ENCODE measurements at regions not wholly inside any gene's neighbourhood (a gene's known extent, or its start where the extent isn't known, plus 50 kb on each side); places are given as distances from the start of the nearest gene placed in this dataset.

DNA sequence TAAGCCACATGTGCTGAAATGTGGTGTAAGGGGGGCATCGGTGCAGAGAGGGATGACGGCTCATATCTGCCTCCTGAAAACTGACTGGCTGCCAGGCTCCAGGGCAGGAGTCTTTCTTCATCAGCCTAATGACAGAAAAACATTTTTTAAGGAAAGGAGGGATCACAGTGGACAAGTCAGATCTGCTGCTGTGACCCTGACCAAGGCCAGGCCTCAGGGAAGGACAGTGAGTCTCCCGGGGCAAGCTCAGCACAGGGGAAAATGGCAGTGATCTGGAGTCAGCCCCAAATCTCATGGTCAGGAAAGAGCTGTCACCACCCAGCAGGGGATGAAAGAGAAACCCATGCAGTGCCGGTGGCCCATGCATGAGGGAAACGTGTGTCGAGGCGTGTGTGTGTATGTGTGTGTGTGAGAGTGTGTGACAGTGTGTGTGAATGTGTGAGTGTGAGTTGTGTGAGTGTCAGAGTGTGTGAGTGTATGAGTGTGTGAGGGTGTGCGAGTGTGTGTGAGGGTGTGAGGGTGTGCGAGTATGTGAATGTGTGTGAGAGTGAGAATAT is 134.5 kb downstream of the INHBB start (continued):
- TF ChIP-seq, protein P1, sequence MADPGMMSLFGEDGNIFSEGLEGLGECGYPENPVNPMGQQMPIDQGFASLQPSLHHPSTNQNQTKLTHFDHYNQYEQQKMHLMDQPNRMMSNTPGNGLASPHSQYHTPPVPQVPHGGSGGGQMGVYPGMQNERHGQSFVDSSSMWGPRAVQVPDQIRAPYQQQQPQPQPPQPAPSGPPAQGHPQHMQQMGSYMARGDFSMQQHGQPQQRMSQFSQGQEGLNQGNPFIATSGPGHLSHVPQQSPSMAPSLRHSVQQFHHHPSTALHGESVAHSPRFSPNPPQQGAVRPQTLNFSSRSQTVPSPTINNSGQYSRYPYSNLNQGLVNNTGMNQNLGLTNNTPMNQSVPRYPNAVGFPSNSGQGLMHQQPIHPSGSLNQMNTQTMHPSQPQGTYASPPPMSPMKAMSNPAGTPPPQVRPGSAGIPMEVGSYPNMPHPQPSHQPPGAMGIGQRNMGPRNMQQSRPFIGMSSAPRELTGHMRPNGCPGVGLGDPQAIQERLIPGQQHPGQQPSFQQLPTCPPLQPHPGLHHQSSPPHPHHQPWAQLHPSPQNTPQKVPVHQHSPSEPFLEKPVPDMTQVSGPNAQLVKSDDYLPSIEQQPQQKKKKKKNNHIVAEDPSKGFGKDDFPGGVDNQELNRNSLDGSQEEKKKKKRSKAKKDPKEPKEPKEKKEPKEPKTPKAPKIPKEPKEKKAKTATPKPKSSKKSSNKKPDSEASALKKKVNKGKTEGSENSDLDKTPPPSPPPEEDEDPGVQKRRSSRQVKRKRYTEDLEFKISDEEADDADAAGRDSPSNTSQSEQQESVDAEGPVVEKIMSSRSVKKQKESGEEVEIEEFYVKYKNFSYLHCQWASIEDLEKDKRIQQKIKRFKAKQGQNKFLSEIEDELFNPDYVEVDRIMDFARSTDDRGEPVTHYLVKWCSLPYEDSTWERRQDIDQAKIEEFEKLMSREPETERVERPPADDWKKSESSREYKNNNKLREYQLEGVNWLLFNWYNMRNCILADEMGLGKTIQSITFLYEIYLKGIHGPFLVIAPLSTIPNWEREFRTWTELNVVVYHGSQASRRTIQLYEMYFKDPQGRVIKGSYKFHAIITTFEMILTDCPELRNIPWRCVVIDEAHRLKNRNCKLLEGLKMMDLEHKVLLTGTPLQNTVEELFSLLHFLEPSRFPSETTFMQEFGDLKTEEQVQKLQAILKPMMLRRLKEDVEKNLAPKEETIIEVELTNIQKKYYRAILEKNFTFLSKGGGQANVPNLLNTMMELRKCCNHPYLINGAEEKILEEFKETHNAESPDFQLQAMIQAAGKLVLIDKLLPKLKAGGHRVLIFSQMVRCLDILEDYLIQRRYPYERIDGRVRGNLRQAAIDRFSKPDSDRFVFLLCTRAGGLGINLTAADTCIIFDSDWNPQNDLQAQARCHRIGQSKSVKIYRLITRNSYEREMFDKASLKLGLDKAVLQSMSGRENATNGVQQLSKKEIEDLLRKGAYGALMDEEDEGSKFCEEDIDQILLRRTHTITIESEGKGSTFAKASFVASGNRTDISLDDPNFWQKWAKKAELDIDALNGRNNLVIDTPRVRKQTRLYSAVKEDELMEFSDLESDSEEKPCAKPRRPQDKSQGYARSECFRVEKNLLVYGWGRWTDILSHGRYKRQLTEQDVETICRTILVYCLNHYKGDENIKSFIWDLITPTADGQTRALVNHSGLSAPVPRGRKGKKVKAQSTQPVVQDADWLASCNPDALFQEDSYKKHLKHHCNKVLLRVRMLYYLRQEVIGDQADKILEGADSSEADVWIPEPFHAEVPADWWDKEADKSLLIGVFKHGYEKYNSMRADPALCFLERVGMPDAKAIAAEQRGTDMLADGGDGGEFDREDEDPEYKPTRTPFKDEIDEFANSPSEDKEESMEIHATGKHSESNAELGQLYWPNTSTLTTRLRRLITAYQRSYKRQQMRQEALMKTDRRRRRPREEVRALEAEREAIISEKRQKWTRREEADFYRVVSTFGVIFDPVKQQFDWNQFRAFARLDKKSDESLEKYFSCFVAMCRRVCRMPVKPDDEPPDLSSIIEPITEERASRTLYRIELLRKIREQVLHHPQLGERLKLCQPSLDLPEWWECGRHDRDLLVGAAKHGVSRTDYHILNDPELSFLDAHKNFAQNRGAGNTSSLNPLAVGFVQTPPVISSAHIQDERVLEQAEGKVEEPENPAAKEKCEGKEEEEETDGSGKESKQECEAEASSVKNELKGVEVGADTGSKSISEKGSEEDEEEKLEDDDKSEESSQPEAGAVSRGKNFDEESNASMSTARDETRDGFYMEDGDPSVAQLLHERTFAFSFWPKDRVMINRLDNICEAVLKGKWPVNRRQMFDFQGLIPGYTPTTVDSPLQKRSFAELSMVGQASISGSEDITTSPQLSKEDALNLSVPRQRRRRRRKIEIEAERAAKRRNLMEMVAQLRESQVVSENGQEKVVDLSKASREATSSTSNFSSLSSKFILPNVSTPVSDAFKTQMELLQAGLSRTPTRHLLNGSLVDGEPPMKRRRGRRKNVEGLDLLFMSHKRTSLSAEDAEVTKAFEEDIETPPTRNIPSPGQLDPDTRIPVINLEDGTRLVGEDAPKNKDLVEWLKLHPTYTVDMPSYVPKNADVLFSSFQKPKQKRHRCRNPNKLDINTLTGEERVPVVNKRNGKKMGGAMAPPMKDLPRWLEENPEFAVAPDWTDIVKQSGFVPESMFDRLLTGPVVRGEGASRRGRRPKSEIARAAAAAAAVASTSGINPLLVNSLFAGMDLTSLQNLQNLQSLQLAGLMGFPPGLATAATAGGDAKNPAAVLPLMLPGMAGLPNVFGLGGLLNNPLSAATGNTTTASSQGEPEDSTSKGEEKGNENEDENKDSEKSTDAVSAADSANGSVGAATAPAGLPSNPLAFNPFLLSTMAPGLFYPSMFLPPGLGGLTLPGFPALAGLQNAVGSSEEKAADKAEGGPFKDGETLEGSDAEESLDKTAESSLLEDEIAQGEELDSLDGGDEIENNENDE (IDR thresholded peaks at IDR 0.05; ENCODE audit: insufficient replicate concordance, low read length) = no peak
- TF ChIP-seq TBP (IDR thresholded peaks at IDR 0.05; ENCODE audit: low read depth, low read length) = no peak
- TF ChIP-seq NANOG (IDR thresholded peaks at IDR 0.05; ENCODE audit: insufficient read depth, low read depth, low read length, poor library complexity, severe bottlenecking) = no peak
- TF ChIP-seq SIRT6 (IDR thresholded peaks at IDR 0.05; ENCODE audit: low read length) = no peak
- no peak for TF ChIP-seq YY1 (IDR thresholded peaks at IDR 0.05; ENCODE audit: low read depth, low read length)
- no peak for TF ChIP-seq CBX5 (IDR thresholded peaks at IDR 0.05; ENCODE audit: low read depth, low read length)
- TF ChIP-seq NRF1 (IDR thresholded peaks at IDR 0.05; ENCODE audit: low read depth, low read length) = no peak
- no peak for TF ChIP-seq SP4 (IDR thresholded peaks at IDR 0.05; ENCODE audit: low read length)
